T-helper 2 cell treated with Interferon-gamma antibody and Interleukin-4, amounts not matched to agents 5 μg/mL and 100 μg/mL, for 36 hours (primary cell): ENCODE measurements at regions not wholly inside any gene's neighbourhood (a gene's known extent, or its start where the extent isn't known, plus 50 kb on each side); places are given as distances from the start of the nearest gene placed in this dataset.

ENCODE experiments used
- DNase-seq: peaks from one replicate; pipeline ENCODE4 v3.0.0; 2021; ENCODE audit warnings: low spot score
- H3K27ac Mint-ChIP-seq: one replicate; pipeline ENCODE4 v1.8.0; 2021; ENCODE audit warnings: mild to moderate bottlenecking, mixed read lengths
- H3K27me3 Mint-ChIP-seq: one replicate; pipeline ENCODE4 v1.8.0; 2021; ENCODE audit warnings: low read depth, mixed read lengths
- H3K36me3 Mint-ChIP-seq: one replicate; pipeline ENCODE4 v1.8.0; 2021; ENCODE audit warnings: low read depth, mixed read lengths
- H3K4me1 Mint-ChIP-seq: one replicate; pipeline ENCODE4 v1.8.0; 2021; ENCODE audit warnings: low read depth, mixed read lengths
- H3K4me3 Mint-ChIP-seq: one replicate; pipeline ENCODE4 v1.8.0; 2022; ENCODE audit warnings: mild to moderate bottlenecking, moderate library complexity, mixed read lengths
- H3K9me3 Mint-ChIP-seq: one replicate; pipeline ENCODE4 v1.8.0; 2021; ENCODE audit warnings: mixed read lengths

- H3K27ac Mint-ChIP-seq = no peak overlapping the region
- no peaks in the 10 kb centered on the region for H3K36me3 Mint-ChIP-seq
- H3K9me3 Mint-ChIP-seq = no peaks in the 10 kb centered on the region
- no peaks in the 10 kb centered on the region for H3K27me3 Mint-ChIP-seq
- no peaks in the 10 kb centered on the region for H3K4me1 Mint-ChIP-seq
- DNase-seq = no peak
- H3K4me3 Mint-ChIP-seq = no peak overlapping the region
These were observed 283.7 kb downstream of the CSNK1G3 start for GRCh38 chr5:123795688-123796087.

- no peaks in the 10 kb centered on the region for H3K27me3 Mint-ChIP-seq
- no peaks in the 10 kb centered on the region for H3K36me3 Mint-ChIP-seq
- no peak overlapping the region for H3K27ac Mint-ChIP-seq
- H3K4me1 Mint-ChIP-seq = no peaks in the 10 kb centered on the region
- no peak for DNase-seq
- H3K9me3 Mint-ChIP-seq = no peaks in the 10 kb centered on the region
- no peak overlapping the region for H3K4me3 Mint-ChIP-seq
These were observed 278.2 kb downstream of the CSNK1G3 start for GRCh38 chr5:123790226-123790625.

DNA sequence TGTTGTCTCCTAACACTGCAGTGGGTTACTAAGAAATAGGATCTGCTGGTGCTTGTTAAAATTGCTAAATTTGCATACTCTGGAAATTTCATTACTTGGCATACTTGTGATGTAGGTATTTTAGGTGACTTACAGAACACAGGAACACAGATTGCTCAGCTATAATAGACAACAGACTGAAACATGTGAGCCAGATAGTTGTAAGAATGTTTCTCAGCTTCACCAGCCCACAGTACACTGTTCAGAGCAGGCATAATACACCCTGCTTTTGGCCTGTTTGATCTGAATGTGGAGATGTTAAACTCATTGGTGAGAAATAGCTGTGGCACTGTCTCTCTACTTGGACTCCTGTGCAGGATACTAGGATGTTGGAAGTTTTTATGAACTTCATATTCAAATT, 275.7 kb downstream of the CSNK1G3 start:
- no peaks in the 10 kb centered on the region for H3K4me1 Mint-ChIP-seq
- H3K36me3 Mint-ChIP-seq = no peaks in the 10 kb centered on the region

GRCh38 chr5:123787136-123787535, 275.2 kb downstream of the CSNK1G3 start:
- no peaks in the 10 kb centered on the region for H3K36me3 Mint-ChIP-seq
- no peak overlapping the region for H3K27ac Mint-ChIP-seq

More for the DNA sequence above, 275.7 kb downstream of the CSNK1G3 start:
- Mint-ChIP-seq H3K9me3 (no peaks in the 10 kb centered on the region), H3K4me3 (no peak overlapping the region), H3K27ac (no peak overlapping the region), H3K27me3 (no peaks in the 10 kb centered on the region)
- no peak for DNase-seq

DNA sequence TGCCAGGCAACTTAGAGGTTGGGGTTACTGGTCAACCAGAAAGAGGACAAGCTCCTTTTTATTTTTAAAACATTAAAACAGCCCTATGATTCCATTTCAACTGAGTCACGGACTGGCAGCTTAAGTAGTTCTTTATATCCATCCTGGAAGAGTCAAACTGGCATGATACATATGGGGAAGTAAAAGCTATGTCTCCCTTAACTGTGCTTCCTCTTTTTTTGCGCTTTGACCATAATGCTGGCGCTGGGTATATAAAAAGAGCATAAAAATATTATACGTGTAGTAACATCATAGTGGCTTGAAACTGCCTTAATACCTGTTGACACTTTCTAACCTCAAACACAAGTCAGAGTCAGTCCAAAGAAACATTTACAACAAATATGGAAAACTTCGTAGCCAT, 274.4 kb downstream of the CSNK1G3 start:
- no peak overlapping the region for H3K4me3 Mint-ChIP-seq
- H3K27me3 Mint-ChIP-seq = no peaks in the 10 kb centered on the region
- no peak overlapping the region for H3K27ac Mint-ChIP-seq
- H3K4me1 Mint-ChIP-seq = no peaks in the 10 kb centered on the region
- H3K36me3 Mint-ChIP-seq = no peaks in the 10 kb centered on the region
- DNase-seq = no peak
- no peaks in the 10 kb centered on the region for H3K9me3 Mint-ChIP-seq

More at GRCh38 chr5:123787136-123787535, 275.2 kb downstream of the CSNK1G3 start:
- no peaks in the 10 kb centered on the region for H3K9me3 Mint-ChIP-seq
- H3K4me3 Mint-ChIP-seq = no peak overlapping the region
- H3K27me3 Mint-ChIP-seq = no peaks in the 10 kb centered on the region
- H3K4me1 Mint-ChIP-seq = no peaks in the 10 kb centered on the region
- DNase-seq = no peak

GRCh38 chr5:123785162-123786071, 273.4 kb downstream of the CSNK1G3 start:
- no peak overlapping the region for H3K27ac Mint-ChIP-seq
- no peaks in the 10 kb centered on the region for H3K27me3 Mint-ChIP-seq
- H3K4me1 Mint-ChIP-seq = no peaks in the 10 kb centered on the region

DNA sequence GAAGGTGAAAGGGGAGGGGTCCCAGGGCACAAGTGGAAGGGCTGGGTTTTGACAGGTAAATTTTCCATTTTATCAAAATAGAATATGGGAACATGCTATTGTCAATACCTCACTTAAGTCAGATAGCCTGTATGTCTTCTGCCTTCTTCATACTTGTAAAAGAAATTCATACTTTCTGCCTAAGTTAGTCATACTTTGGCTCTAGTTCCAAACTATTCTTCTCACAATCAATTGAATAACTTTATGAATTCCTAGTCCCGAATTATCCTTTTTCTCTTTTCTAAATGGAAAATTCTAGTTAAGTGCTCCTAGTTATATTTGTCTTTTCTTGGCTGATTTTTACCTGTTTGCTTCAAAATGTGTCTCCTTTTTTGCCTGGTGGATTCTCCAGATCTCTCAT, 271.4 kb downstream of the CSNK1G3 start:
- Mint-ChIP-seq H3K4me1 (no peaks in the 10 kb centered on the region), H3K4me3 (no peak overlapping the region), H3K27ac (no peak overlapping the region), H3K27me3 (no peaks in the 10 kb centered on the region), H3K9me3 (no peaks in the 10 kb centered on the region), H3K36me3 (no peaks in the 10 kb centered on the region)
- DNase-seq = no peak

More at GRCh38 chr5:123785162-123786071, 273.4 kb downstream of the CSNK1G3 start:
- Mint-ChIP-seq H3K36me3 (no peaks in the 10 kb centered on the region), H3K9me3 (no peaks in the 10 kb centered on the region), H3K4me3 (no peak overlapping the region)
- DNase-seq = no peak

GRCh38 chr5:123778641-123779040, 266.7 kb downstream of the CSNK1G3 start:
- H3K36me3 Mint-ChIP-seq = no peaks in the 10 kb centered on the region

GRCh38 chr5:123776761-123777160, 264.8 kb downstream of the CSNK1G3 start:
- Mint-ChIP-seq H3K9me3 (no peaks in the 10 kb centered on the region), H3K36me3 (no peaks in the 10 kb centered on the region), H3K27me3 (no peaks in the 10 kb centered on the region), H3K27ac (no peak overlapping the region), H3K4me1 (no peaks in the 10 kb centered on the region), H3K4me3 (no peak overlapping the region)
- DNase-seq = no peak

More at GRCh38 chr5:123778641-123779040, 266.7 kb downstream of the CSNK1G3 start:
- Mint-ChIP-seq H3K27ac (no peak overlapping the region), H3K4me3 (no peak overlapping the region), H3K27me3 (no peaks in the 10 kb centered on the region), H3K9me3 (no peaks in the 10 kb centered on the region), H3K4me1 (no peaks in the 10 kb centered on the region)
- no peak for DNase-seq

DNA sequence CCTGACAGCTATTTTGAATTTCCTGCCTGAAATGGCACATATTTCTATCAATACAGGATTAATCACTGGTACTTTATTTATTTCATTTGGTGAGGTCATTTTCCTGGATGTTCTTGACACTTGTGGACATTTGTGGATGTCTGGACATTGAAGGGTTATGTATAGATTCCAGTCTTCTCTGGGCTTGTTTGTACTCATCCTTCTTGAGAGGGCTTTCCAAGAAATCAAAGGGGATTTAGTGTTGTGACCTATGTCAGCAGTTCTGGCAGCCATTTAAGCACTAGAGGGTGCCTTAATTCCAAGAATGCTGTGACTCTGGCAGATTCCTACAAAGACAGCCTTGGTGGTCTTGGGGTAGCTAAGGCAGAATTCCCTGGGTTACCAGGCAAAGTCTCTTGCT, 259.7 kb downstream of the CSNK1G3 start:
- DNase-seq = no peak
- Mint-ChIP-seq H3K4me3 (no peak overlapping the region), H3K27me3 (no peaks in the 10 kb centered on the region), H3K4me1 (no peaks in the 10 kb centered on the region), H3K27ac (no peak overlapping the region), H3K36me3 (no peaks in the 10 kb centered on the region), H3K9me3 (no peaks in the 10 kb centered on the region)

DNA sequence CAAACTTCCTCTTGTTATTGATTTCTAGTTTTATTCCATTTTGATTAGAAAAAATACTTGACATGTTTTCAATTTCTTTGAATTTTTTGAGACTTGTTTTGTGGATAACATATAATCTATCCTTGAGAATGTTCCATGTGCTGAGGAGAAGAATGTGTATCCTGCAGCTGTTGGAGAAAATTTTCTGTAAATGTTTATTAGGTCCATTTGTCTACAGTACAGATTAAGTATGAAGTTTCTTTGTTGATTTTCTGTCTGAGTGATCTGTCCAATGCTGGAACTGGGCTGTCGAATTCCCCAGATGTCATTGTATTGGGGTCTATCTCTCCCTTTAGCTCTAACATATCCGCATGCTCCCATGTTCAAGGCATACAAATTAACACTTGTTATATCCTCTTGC, 251.2 kb downstream of the CSNK1G3 start:
- H3K4me1 Mint-ChIP-seq = no peaks in the 10 kb centered on the region
- H3K36me3 Mint-ChIP-seq = no peaks in the 10 kb centered on the region
- H3K4me3 Mint-ChIP-seq = no peak overlapping the region
- DNase-seq = no peak
- H3K27me3 Mint-ChIP-seq = no peaks in the 10 kb centered on the region
- H3K27ac Mint-ChIP-seq = no peak overlapping the region
- H3K9me3 Mint-ChIP-seq = peaks cover 9% of the 10 kb centered on the region

- Mint-ChIP-seq H3K36me3 (no peaks in the 10 kb centered on the region), H3K9me3 (peaks cover 5% of the 10 kb centered on the region), H3K4me3 (no peak overlapping the region), H3K27ac (no peak overlapping the region), H3K4me1 (no peaks in the 10 kb centered on the region), H3K27me3 (no peaks in the 10 kb centered on the region)
- no peak for DNase-seq
These were observed 244.8 kb downstream of the CSNK1G3 start for GRCh38 chr5:123756816-123757215.

- H3K9me3 Mint-ChIP-seq = peaks cover 5% of the 10 kb centered on the region
- no peaks in the 10 kb centered on the region for H3K36me3 Mint-ChIP-seq
- no peak for DNase-seq
- H3K4me1 Mint-ChIP-seq = no peaks in the 10 kb centered on the region
- no peaks in the 10 kb centered on the region for H3K27me3 Mint-ChIP-seq
- H3K27ac Mint-ChIP-seq = no peak overlapping the region
- no peak overlapping the region for H3K4me3 Mint-ChIP-seq
These were observed 244.3 kb downstream of the CSNK1G3 start for GRCh38 chr5:123756318-123756665.

GRCh38 chr5:123755653-123756317, 243.8 kb downstream of the CSNK1G3 start:
- H3K27ac Mint-ChIP-seq = no peak overlapping the region
- H3K4me1 Mint-ChIP-seq = no peaks in the 10 kb centered on the region
- H3K4me3 Mint-ChIP-seq = no peak overlapping the region
- no peak for DNase-seq
- H3K9me3 Mint-ChIP-seq = peaks cover 5% of the 10 kb centered on the region
- no peaks in the 10 kb centered on the region for H3K27me3 Mint-ChIP-seq
- no peaks in the 10 kb centered on the region for H3K36me3 Mint-ChIP-seq
